GM21529 (cell line): ENCODE measurements at regions not wholly inside any gene's neighbourhood (a gene's known extent, or its start where the extent isn't known, plus 50 kb on each side); places are given as distances from the start of the nearest gene placed in this dataset.

ENCODE experiments used
- ATAC-seq: cut with Tn5 transposase; IDR thresholded peaks from one replicate; pipeline ENCODE4 v1.9.1; 2021; ENCODE audit not compliant: unreplicated experiment

DNA sequence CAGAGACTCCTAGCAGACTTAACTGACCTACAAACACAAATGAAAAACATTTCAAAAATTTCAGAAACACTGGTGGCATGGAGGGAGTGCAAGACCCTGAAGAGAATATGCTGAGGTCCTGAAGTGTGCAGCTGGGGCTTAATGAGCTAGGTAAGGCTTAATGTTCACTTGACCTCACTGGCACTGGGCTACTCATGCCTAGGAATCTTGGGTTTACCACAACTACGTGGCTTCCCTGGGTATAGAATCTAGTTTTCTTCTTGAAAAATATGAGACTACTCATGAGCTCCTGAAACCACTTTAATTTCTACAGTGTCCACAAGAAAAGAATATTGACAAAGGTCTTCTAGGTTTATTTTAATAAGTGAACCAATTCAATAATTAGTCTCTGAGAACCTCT, 139.8 kb downstream of the HNMT start:
- no peak for ATAC-seq

DNA sequence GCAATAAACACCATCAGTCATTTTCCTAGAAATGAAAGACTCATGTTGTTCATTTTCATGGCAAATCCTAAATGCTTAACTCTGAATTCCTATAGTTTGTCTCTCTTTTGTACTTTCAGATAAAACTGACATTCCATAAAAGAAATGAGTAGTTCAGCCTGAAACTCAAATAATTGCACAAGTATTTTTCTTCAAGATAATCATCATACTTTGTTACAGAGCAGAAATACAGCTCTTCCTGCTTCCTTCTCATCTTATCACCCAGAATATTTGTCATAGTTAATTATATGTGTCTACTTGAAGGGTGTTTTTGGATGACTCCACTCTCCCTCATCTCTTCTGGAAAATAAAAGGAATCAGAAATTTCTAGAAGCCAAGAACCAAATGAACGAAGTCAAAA, 141.1 kb downstream of the HNMT start:
- no peak for ATAC-seq

GRCh38 chr2:138106606-138107005, 142.3 kb downstream of the HNMT start:
- ATAC-seq, result no peak

GRCh38 chr2:138107288-138107687, 143.0 kb downstream of the HNMT start:
- ATAC-seq, result no peak

- ATAC-seq, result no peak
These were observed 146.3 kb downstream of the HNMT start for GRCh38 chr2:138110453-138111083.

GRCh38 chr2:138112536-138112935, 148.3 kb downstream of the HNMT start:
- ATAC-seq, result no peak

DNA sequence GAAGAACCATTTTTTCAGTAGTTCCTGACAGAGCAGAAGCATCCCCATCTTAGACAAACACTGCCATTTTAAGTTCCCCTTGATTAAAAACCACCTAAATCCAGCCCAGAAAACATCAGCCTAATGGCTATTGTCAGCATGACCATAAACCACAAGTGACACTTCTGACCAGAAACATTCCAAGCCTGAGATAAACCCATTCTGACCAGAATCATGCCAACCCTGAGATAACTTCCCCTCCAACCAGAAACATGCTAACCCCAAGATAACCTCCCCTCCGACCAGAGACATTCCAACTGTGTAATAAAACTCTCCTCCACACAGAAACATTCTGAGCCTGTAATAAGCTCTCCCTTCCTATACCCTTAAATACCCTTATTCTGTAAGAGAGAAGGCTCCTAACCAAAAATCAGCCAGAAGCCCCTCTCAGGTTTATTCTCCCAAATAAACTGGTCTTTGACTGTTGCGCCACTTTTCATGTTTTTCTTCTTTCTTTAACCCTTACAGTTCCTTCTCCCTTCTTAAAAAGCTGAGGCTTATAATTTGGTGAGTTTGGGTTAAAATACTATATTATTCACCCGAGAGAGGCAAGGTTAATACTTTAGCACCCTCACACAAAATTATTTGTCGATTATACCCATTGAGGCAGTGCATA, 149.7 kb downstream of the HNMT start:
- ATAC-seq, result no peak

DNA sequence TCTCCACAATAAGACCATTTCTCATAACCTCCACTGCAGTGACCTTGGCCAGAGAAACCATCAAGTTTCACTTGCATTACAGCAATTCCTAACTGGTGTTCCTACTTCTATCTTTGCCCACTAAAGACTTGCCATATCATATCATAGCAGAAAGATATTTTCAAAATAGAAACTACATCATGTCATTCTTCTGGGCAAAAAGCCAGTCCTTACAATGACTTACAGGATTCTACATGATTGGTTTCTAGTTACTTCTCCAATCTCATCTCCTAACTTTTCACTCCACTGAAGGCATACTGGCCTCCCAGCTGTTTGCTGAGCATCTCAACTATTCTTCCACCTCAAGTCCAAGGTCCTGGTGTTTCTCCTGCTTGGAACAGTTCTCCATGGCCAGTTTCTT, 151.4 kb downstream of the HNMT start:
- no peak for ATAC-seq

- ATAC-seq, result no peak
These were observed 152.2 kb downstream of the HNMT start for GRCh38 chr2:138116456-138116855.

DNA sequence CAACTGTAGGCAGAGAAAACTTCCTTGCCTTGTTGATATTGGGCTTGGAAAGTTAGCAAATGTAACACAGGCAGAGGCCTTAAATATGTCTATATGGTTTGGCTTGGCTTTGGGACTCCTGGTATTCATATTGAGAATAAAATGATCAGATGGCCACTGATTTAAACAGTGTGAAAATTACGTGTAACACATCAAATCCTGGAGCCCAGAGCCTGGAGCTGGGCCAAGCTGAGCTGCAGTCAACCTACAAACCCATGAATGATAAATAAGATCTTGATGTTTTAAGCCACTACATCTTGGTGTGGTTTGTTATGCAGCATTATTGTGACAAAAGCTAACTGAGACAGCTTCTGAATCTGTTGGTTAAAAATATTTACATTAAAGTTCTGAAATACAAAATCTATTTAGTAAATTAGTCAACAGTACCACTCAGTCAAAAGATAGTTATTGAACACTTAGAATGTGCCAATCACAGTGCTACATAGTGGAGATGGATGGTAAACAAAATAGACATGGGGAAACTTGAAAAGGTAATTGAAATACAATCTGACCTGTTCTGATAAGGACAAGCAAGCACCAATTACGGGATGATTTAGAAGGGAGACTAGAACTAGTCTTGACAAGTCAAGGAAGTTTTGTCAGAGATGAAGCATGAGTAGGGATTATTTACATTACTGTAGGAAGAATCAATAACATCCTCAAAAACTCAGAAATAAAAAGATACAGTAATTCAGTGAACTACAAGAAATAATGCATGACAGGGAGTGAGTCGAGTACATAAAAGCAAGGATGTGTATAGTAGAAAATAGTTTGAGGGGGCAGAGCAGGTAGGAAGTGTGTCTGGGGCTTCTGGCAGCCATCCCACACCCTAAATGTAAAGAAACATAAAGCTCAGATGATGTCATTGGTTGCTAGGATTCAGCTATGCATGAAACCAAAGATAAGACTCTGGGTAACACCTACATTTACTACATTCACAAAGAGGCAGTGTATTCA, 157.7 kb downstream of the HNMT start:
- ATAC-seq, result no peak

- no peak for ATAC-seq
These were observed 158.6 kb downstream of the HNMT start for GRCh38 chr2:138122891-138123290.

DNA sequence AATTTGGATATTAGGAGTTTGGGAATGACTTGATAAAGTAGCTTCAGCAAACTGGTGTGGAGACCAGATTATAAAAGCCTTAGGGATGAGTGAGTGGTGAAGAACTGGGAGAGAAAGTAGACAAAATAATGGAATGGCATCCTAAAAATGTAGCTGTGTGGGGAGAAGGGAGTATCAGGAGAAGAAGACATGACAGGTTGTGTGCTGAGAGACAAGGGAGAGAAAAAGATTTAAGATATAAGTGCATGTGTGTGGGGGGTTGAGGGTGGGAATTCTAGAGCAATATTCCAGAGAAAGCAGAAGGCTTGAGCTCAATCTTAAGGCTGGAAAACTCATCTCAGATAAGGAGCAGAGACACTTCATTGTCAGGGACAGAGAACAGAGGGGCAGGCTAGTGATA, 159.5 kb downstream of the HNMT start:
- ATAC-seq, result no peak

DNA sequence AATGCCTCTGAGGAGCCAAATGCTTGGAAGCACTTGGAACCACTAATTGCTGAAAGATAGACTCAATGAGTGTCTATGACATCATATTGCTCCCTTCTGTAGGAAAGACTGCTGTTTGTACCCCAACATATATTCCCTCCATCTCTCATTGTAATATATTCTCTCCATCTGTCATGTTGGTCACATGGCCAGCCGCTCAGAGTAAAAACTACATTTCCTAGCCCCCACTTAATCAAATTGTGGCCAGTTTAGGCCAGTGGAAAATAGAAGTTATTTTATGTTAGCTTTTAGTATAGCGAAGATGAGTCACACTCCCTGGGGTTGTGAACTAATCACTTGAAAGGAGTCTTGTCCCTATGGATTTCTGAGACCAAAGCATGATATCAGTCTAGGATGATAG, 160.2 kb downstream of the HNMT start:
- ATAC-seq, result no peak

GRCh38 chr2:138125306-138126288, 161.3 kb downstream of the HNMT start:
- no peak for ATAC-seq

GRCh38 chr2:138132108-138132507, 167.8 kb downstream of the HNMT start:
- ATAC-seq, result no peak

GRCh38 chr2:138137949-138138348, 173.7 kb downstream of the HNMT start:
- ATAC-seq, result no peak

- no peak for ATAC-seq
These were observed 183.5 kb downstream of the HNMT start for GRCh38 chr2:138147796-138148195.

- ATAC-seq, result no peak
These were observed 191.0 kb downstream of the HNMT start for GRCh38 chr2:138155304-138155703.

GRCh38 chr2:138157372-138157771, 193.1 kb downstream of the HNMT start:
- no peak for ATAC-seq

DNA sequence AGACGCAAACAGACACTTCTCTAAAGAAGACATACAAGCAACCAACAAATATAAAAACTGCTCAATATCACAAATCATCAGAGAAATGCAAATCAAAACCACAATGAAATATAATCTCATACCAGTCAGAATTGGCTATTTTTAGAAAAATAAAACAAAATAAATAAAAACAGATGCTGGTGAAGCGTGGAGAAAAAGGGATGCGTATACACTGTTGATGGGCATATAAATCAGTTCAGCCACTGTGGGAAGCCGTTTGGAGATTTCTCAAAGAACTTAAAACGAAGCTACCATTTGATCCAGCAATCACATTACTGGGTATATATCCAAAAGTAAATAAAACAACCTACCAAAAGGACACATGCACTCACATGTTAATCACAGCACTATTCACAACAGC, 206.2 kb downstream of the HNMT start:
- no peak for ATAC-seq

DNA sequence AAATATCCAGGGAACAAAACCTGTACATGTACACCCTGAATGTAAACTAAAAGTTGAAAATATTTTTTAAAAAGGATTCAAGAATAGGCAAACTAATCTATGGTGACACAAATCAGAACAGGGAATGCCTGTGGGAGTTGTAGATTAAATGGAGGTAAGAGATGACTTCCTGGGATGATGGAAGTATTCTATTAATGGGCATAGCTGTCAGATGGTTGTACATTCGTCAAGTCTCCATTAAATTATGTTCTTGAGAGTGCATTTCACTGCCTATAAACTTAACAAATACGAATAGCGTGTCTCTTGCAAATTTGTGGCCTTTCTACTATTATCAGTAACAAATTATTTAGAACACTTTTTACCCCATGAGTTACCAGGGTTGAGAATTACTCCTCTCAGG, 207.0 kb downstream of the HNMT start:
- ATAC-seq, result no peak
